BE2C (cell line): ENCODE measurements at regions not wholly inside any gene's neighbourhood (a gene's known extent, or its start where the extent isn't known, plus 50 kb on each side); places are given as distances from the start of the nearest gene placed in this dataset.
"Not testable (repeated sequence)": the region's sequence is repeated elsewhere in the genome, so short reads cannot be mapped to it uniquely, and the experiment has no call there.

Experiments
- DNase-seq: peaks from one replicate; pipeline ENCODE4 v3.0.0-alpha.2; 2020
- H3K27me3 ChIP-seq: fragments of 250-450 bp; sonication (Bioruptor Pico); 2 replicates; pipeline ENCODE4 v1.5.1; 2020; ENCODE audit warnings: mild to moderate bottlenecking
- H3K36me3 ChIP-seq: fragments of 250-450 bp; sonication (Bioruptor Pico); 2 replicates; pipeline ENCODE4 v1.5.1; 2020; ENCODE audit warnings: mild to moderate bottlenecking
- H3K4me1 ChIP-seq: fragments of 250-450 bp; sonication (Bioruptor Pico); 2 replicates; pipeline ENCODE4 v1.5.1; 2020
- H3K4me3 ChIP-seq: 2 replicates; pipeline ENCODE4 v1.5.1; 2011; ENCODE audit warnings: low read depth, low read length
- H3K9me3 ChIP-seq: fragments of 250-450 bp; sonication (Bioruptor Pico); 2 replicates; pipeline ENCODE4 v1.5.1; 2020

DNA sequence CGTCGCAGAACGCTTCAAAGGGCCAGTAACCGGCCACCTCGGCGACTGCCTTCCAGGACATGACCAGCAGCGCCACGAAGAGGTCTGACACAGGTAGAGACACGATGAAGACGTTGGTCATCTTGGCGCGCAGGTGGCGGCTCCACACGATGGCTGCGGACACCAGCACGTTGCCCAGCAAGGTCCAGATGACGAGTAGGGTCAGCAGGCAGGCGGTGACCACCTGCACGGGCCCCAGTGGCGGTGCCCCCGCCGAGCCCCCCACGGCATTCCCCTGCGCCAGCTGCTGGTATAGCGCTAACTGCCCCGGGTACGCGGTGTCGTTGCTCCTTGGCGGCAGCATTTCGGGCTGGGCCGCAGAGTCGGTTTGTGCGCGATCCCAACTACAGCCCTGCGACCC, 2994.1 kb downstream of the RPIA start:
- not testable (repeated sequence) for H3K27me3 ChIP-seq, H3K9me3 ChIP-seq, H3K4me3 ChIP-seq, H3K36me3 ChIP-seq, H3K4me1 ChIP-seq, DNase-seq

DNA sequence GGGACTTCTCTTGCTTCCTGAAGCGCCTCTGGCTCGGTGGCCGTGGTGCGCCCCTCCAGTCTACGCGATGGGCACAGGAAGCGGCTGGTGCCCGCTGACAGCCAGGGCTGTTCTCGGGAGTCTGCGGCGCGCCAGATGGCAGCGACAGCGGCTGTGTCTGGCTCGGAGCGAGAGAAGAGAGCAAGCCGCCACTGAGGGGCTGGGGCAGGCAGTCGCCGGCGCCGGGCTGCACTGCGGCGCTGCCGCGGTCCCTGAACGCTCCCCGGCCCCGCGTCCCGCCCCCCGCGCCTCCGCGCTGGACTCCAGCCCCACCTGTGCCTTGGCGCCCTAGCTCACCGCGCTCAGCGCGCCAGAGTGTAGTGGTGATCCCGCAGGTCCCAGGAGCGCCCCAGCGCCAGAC, 2994.6 kb downstream of the RPIA start:
- H3K36me3 ChIP-seq, DNase-seq, H3K4me3 ChIP-seq, H3K27me3 ChIP-seq, H3K4me1 ChIP-seq, H3K9me3 ChIP-seq: not testable (repeated sequence)
